Keratinocyte (primary cell): ENCODE measurements at regions not wholly inside any gene's neighbourhood (a gene's known extent, or its start where the extent isn't known, plus 50 kb on each side); places are given as distances from the start of the nearest gene placed in this dataset.

Experiments used
- CTCF ChIP-seq, 3 experiments: IDR thresholded peaks in 1 of 3; conservative IDR thresholded peaks in 1 of 3; optimal IDR thresholded peaks in 1 of 3; 2 replicates in 2 of 3; 3 replicates in 1 of 3; pipeline versions ENCODE3 to v1.5.1; 2011; ENCODE audit warnings: low read length in 3 of 3, mild to moderate bottlenecking in 3 of 3, moderate library complexity in 2 of 3, control low read depth in 1 of 3, inconsistent platforms in 1 of 3; ENCODE audit not compliant: insufficient read depth in 2 of 3; ENCODE audit errors: extremely low read depth in 1 of 3
- EZH2 ChIP-seq: IDR thresholded peaks from one replicate; pipeline ENCODE4 v1.6.1; 2012; ENCODE audit warnings: inconsistent platforms, mild to moderate bottlenecking, low read length, moderate library complexity

GRCh38 chr12:126903027-126903876, 1363.7 kb upstream of the TMEM132C start:
- TF ChIP-seq EZH2 (no peak), CTCF (optimal IDR thresholded peaks at IDR 0.05 in 1 of 3, IDR thresholded peaks at IDR 0.05 in 1 of 3, conservative IDR thresholded peaks at IDR 0.05 in 1 of 3; ENCODE audit: extremely low read depth in 1 of 3, insufficient read depth in 2 of 3, low read length in 3 of 3) (no peak)
